ENCODE measurements at regions not wholly inside any gene's neighbourhood (a gene's known extent, or its start where the extent isn't known, plus 50 kb on each side); places are given as distances from the start of the nearest gene placed in this dataset.

GRCh38 chr2:123513351-123513750 lies 511.7 kb upstream of the CNTNAP5 start:
- H3K4me1 ChIP-seq (ENCODE audit: control insufficient read depth in 1 of 2, insufficient read depth in 2 of 2, low read depth in 1 of 2, low read length in 1 of 2) = no peaks in the 10 kb centered on the region
- ChIA-PET CTCF (no interaction called here), POLR2A (no interaction called here)
- no peak overlapping the region for H2AFZ ChIP-seq (ENCODE audit: low read depth)
- DNase-seq = no peak
- no peaks in the 10 kb centered on the region for H3K36me3 ChIP-seq (replicated peaks in 1 of 2; ENCODE audit: control insufficient read depth in 1 of 2, insufficient read depth in 2 of 2, low read length in 1 of 2)
- H3K9me2 ChIP-seq = no peaks in the 10 kb centered on the region
- H3K79me2 ChIP-seq (ENCODE audit: insufficient read depth) = no peaks in the 10 kb centered on the region
- H3K9me3 ChIP-seq = no peaks in the 10 kb centered on the region; the same call in 1 of the 2 replicates
- H3K27ac ChIP-seq (ENCODE audit: low read depth in 2 of 2, low read length in 1 of 2) = no peak overlapping the region
- H3F3A ChIP-seq (replicated peaks; ENCODE audit: insufficient read depth) = no peaks in the 10 kb centered on the region
- no peak overlapping the region for H3K4me2 ChIP-seq
- H3K27me3 ChIP-seq (ENCODE audit: insufficient read depth) = no peaks in the 10 kb centered on the region
- H4K20me1 ChIP-seq (ENCODE audit: insufficient read depth) = no peaks in the 10 kb centered on the region
- TF ChIP-seq EZH2phosphoT487 (IDR thresholded peaks at IDR 0.05; ENCODE audit: borderline replicate concordance, low read depth) (no peak), SMC3 (IDR thresholded peaks at IDR 0.05; ENCODE audit: low read depth, low read length) (no peak), MXI1 (IDR thresholded peaks at IDR 0.05; ENCODE audit: low read depth, low read length) (no peak), RXRA (IDR thresholded peaks at IDR 0.05; ENCODE audit: borderline replicate concordance, low read depth) (no peak), POLR2AphosphoS5 (IDR thresholded peaks at IDR 0.05; ENCODE audit: low read depth, low read length) (no peak), GATA2 (CRISPR knock-in tag; IDR thresholded peaks at IDR 0.05) (no peak), FOSL2 (IDR thresholded peaks at IDR 0.05; ENCODE audit: borderline replicate concordance, low read depth) (no peak), RFX5 (IDR thresholded peaks at IDR 0.05; ENCODE audit: low read length) (no peak), ZBTB33 (IDR thresholded peaks at IDR 0.05; ENCODE audit: borderline replicate concordance, low read depth) (no peak), TEAD4 (IDR thresholded peaks at IDR 0.05; ENCODE audit: borderline replicate concordance, insufficient read depth) (no peak), NFIC (IDR thresholded peaks at IDR 0.05; ENCODE audit: borderline replicate concordance) (no peak), MEF2A (IDR thresholded peaks at IDR 0.05; ENCODE audit: borderline replicate concordance, low read depth) (no peak), RCOR1 (IDR thresholded peaks at IDR 0.05; ENCODE audit: low read length) (no peak), EP300 (IDR thresholded peaks at IDR 0.05; ENCODE audit: borderline replicate concordance in 1 of 2, low read depth in 1 of 2, low read length in 1 of 2) (no peak), CHD2 (IDR thresholded peaks at IDR 0.05; ENCODE audit: low read length, partially characterized antibody) (no peak), ELF1 (IDR thresholded peaks at IDR 0.05) (no peak), GABPA (IDR thresholded peaks at IDR 0.05; ENCODE audit: low read depth) (no peak)
- TF ChIP-seq, protein P1, sequence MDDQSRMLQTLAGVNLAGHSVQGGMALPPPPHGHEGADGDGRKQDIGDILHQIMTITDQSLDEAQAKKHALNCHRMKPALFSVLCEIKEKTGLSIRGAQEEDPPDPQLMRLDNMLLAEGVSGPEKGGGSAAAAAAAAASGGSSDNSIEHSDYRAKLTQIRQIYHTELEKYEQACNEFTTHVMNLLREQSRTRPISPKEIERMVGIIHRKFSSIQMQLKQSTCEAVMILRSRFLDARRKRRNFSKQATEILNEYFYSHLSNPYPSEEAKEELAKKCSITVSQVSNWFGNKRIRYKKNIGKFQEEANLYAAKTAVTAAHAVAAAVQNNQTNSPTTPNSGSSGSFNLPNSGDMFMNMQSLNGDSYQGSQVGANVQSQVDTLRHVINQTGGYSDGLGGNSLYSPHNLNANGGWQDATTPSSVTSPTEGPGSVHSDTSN (IDR thresholded peaks at IDR 0.05) = no peak
- TF ChIP-seq, protein P2, sequence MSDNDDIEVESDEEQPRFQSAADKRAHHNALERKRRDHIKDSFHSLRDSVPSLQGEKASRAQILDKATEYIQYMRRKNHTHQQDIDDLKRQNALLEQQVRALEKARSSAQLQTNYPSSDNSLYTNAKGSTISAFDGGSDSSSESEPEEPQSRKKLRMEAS (IDR thresholded peaks at IDR 0.05; ENCODE audit: low read depth) = no peak
- H3K9ac ChIP-seq = no peak overlapping the region
- 0% methylated on average over 1 of the region's 1 CpG for WGBS (ENCODE audit: low lambda C conversion rate)
- no peak overlapping the region for H3K4me3 ChIP-seq (ENCODE audit: low read depth in 2 of 2, low read length in 1 of 2)

All from SK-N-SH (cell line).